NCI-H2227 (cell line): ENCODE measurements at regions not wholly inside any gene's neighbourhood (a gene's known extent, or its start where the extent isn't known, plus 50 kb on each side); places are given as distances from the start of the nearest gene placed in this dataset.

Source experiments
- DNase-seq: peaks from one replicate; lab custom pipeline; 2025; ENCODE audit not compliant: unreplicated experiment; lab: John Stamatoyannopoulos, UW

DNA sequence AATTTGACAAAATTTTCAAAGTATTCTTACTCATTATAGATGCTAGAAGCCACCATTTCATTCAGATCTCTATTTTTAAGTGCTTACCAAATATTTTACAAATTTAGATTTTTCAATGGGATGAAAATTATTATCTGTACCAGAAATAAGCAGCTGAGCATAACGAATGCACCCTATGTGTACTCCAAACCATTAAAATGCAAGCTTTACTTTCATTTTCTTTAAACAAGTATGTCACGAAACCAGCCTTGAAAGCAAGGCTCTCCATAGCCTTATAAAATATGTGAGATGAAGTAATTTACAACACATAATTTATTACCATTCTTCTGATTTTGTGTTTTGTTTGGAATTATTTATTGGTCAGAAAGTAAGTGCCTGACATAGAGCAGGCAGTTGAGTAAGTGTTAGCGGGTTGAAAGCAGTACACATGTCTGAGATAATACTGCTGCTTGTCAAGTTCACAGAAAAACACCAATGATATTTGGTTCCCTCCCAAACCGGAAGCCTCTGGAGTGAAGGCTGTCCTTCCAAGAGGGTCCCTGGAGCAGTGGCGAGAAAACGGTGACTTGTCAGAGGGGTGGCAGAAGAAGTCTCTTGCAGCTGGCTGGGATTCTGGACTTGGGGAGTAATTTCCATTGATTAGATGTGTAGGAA is 322.7 kb upstream of the PFKP start:
- no peak for DNase-seq

DNA sequence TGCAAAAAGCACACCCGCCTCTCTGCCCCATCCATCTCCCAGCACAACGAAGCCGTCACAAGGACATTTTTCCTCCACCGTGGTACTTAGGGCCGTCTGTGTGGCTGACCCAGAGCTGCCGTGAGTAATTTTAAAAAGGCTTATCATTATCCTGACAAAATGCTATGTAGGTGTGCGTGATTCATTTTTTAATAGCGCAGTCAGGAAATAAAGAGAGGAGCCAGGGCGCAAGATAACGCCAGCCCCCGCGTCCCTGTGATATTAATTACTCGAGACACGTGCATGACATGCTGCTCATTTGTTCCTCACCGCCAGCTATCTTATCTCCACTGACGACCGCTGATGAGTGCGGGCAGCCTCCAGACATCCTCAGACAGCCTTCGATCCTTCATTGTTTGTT is 332.7 kb upstream of the PFKP start:
- DNase-seq: no peak

DNA sequence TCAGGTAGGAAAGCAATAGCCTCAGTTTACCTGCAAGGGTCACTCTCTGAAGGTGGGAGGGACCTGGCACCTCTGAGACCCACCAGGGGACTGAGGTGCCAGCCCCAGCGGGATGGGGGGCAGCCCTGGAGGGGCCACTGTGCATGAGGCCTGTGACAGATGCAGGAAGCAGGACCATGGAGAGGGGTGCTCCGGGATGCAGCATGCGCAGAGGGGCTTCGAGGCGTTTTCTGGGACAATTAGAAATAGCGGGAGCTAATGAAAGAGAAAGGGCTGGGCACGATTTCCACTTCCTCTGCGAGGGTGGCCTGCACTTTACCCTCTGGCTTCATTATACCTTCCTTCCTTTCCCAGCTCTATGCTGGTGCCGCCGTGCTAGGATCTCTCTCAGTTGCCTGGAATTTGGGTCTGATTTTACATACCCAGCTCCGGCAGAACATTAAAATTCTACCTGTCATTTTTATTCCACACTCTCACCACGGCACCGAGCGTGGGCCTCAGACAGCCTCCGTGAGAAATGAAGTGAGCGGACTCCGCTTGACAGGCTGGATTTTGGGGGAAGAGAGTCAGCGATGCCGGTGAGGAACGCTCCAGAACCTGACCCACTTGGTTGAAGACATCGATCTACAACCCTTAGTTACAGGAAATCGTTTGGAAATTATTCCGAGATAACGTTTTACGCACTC is 333.9 kb upstream of the PFKP start:
- DNase-seq: no peak

DNA sequence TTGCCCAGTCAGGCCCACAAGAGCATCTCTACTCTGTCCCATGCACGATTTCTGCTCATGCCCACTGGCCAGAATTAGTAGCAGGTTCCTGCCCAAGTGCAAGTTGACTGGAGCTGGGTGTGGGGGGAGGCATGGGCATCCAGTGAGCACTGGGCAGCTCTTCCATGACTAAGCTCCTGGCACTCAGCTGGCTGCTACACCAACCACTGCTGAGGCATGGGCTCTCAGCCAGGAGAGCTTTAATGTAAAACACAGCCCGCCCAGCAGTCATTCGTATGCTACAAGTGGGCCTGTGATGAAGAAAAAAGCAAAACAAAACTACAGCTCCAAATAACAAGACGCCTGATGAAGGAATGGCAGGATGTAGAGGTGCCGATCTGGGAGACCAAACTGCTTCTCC is 335.4 kb upstream of the PFKP start:
- DNase-seq: no peak

DNA sequence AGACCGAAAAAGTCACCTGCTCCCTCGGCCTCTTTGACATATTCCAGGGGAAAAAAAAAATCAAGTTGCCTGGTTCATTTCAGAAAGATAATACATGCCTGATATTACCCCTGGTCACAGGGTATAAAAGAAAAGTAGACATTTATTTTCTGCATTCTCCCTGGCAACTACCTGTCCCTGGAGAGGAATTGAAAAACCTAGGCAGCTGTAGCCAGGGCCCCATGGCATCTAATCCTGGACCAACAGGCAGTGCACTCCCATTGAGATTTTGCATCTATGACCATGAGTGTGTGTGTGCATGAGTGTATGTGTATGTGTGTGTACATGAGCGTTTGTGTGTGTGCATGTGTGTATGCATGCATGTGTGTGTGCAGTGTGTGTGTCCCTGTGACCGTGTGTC is 338.2 kb upstream of the PFKP start:
- no peak for DNase-seq

DNA sequence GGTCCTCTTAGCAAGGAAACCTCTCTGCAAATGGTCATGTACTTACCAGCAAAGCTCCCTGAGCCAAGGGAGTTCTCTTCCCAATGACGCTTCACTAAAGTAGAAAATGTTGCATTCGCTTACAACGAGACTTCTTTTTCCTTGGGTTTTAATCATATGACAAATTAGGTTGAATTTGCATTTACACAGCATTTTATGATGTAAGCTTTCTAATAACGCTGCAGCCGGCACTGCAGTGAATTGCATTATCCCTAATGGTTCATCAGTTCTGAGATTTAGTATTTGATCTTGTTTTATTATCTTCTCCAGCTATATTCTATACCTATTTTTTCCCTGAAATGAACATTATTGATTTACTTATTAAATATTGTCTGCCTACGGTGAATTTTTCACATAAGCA is 339.3 kb upstream of the PFKP start:
- no peak for DNase-seq

DNA sequence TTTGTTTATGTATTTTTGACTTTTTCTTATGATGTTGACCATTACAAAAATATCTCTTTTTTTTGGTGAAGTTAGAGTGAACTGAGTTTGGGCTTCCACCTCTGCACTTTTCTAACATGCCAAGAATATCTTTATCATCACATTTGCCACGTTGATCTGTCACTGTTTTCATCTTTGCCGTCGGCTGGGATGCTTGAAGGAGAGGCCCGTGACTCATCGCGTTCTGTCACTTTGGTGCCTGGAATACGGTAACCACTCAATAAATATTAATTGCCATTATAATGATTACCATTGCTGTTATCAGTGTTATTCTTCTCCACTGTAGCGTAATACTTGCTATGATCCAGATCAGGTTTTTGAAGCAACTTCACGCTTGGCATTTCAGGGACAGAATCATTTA is 350.8 kb upstream of the PFKP start:
- DNase-seq: no peak

DNA sequence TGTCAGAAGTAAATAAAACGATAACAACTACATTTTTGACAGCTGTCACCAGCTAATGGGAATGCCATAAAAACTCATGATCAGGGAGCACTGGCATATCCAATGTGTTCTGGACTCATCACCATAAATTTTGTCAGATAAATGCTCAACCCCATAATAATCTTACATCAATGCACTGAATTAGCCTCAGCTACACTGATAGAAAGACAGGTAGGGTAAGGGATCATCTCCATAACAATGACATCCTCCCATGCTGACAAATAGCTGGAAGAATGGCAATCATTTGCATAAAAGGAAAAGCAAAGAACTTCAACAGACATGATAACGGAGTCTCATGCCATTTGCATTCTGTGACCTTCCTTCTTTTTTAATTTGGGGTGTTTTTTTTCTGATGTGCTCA is 352.8 kb upstream of the PFKP start:
- DNase-seq: no peak

DNA sequence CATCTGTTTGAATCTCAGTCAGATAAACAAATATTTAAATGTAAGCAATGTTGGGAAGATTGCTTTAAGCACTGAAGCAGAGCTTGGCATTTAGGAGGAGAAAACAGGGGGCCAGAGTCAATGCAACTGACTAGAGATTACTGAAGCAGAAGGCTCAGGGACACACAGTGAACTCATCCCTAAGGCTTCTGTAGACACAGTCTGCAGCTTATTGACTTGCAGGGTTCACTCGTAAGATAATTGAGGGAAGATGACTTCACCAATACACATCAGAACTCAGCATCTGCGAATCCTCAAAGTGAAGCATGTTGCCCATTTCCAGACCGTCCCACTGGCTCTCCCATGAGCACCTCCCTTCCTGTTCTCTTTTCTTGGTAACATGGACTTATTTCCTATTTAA is 363.4 kb upstream of the PFKP start:
- DNase-seq: no peak

DNA sequence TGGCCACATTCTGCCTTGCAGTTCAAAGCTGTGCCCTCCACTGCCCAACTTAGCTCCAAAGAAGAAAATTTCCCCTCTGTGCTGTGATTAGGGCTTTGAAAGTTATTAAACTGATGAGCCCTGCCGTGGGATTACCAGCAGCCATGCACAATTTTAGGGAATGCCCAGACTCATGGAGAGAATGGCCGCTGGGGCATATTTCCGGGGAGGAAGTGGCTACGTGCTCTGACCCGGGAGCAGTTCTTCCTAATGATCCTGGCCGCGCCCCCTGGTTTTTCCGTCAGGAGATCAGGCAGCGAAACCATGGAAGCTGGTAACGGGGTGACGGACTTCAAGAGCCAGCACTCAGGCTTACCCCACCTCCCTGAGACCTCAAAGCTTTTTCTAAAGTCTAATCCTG is 365.5 kb upstream of the PFKP start:
- DNase-seq: no peak

DNA sequence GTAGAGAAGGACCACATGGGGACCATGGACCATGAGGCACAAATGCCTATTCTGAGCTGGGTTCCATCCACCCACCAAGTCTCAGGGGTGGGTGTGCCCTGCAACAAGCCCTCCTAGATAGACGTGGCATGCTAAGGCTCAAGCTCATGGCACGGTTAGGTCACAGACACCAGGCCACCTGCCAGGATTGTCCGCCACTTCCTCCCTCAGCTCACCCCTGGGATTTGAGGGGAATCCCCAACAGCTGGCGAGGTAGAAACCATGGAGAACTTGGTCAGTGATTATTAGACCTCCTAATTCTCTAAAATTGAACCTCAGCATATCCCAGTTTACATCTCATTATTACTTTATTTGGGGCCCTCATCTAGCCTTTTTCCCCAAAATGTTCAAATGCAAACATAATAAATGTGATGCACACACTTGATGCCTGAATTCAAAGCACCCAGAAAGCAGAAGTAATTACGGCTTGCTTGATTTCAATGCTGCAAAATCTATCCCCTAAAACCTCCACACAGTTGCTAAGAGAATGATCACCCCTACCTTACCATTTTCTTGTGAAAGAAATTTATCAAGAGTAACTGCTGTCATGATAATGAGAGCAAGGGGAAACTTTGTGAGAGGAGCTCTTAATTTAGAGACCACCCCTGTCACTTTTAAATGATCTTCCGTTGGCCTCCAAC is 366.6 kb upstream of the PFKP start:
- DNase-seq: no peak

DNA sequence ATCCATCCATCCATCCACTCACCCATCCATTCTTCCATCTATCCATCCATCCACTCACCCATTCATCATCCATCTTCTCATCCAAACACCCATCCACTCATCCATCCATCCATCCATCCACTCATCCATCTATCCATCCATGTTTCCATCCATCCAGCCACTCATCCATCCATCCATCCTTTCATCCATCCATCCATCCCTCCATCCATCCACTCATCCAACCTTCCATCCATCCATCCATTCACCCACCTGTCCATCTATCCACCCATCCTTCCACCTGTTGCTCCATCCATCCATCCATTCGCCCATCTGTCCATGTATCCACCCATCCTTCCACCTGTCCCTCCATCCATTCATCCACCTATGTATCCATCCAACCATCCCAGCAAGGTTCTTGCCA is 378.4 kb upstream of the PFKP start:
- no peak for DNase-seq

DNA sequence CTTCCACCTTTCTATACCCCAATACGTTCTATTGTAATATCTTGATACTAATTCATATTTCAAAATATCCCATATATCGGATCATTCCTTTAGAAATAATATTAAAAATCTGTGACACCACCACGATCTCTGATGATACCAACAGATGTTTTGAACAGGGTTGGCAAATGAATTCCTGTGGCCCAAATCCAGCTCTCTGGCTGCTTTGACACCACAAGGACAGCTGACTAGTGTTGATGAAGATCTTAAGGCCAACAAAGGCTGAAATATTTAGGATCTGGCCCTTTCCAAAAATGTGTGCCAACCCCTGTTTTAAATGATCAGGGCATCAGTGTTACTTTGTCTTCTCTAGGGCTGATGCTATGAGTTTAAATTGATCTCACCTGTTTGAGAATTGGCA is 380.7 kb upstream of the PFKP start:
- no peak for DNase-seq

DNA sequence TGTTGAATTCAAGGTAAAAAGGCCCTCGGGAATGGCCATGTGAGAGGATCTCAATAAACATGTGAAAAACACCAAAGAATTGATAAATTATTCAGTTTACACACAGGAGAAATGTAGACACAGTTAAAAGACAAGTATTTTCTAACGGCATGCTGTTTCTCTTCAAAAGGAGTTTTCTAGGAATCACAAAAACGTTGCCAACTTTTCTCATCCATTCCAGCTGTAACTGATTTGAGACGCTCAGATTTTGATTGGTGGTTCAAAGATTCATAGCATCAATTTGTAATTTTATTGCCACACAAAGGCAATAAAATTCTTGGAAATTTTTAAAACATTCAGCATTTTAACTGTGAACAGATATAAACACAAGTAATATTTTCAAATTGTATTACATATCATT is 384.9 kb upstream of the PFKP start:
- DNase-seq: no peak

DNA sequence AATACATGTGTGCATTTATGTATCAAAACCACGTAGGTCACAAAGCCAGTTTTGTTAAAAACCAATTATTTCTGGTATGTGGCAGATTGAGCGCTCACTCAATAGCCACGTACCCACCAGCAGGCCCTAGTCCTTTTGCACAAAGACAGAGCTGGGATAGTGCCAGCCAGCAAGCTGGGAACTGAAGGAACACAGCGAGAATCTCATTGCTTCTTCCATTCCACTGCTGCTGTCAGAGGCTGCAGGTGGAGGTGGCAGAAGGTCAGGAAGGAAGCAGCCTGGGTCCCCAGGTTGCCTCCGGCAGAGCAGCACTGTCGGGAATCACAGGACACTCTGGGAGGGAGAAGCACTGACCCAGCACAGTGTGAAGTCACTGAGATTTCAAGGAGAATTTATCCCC is 385.5 kb upstream of the PFKP start:
- no peak for DNase-seq

DNA sequence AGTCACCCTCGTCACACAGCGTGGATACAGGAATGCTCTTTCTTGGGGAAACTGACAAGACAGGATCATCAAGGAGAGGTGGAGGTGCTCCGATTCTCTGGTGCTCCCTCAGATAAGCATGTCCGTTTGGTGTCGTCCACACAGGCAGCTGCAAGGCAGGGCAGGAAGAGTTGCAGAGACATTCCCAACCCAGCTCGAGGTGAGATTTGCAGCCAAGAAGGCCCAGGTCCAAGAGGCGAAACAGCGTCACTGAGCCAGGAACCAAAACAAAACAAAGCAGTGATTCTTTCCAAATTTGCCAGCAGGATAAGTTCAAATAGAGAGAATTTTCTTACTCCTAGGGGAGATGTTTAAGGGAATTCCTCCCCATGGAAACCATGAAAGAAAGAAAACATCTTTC is 386.5 kb upstream of the PFKP start:
- no peak for DNase-seq

DNA sequence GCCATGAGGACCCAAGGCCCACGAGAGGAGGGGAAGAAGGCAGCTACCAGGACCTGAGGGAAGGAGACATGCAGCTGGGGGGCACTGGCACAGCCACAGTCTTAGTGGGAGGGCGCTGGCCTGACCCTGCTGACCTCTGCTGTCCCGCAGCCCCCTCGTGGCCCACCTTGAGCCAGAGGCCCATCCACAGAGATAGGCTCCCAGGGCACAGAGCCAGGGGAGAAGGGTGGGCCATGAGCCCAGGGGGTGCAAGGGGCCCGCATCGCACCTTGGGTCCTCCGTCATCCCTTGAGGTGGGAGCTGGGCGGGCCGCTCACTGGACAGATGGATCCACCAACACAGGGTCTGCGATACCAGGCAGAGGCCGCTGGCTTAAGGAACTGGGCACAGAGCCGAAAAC is 387.7 kb upstream of the PFKP start:
- no peak for DNase-seq

DNA sequence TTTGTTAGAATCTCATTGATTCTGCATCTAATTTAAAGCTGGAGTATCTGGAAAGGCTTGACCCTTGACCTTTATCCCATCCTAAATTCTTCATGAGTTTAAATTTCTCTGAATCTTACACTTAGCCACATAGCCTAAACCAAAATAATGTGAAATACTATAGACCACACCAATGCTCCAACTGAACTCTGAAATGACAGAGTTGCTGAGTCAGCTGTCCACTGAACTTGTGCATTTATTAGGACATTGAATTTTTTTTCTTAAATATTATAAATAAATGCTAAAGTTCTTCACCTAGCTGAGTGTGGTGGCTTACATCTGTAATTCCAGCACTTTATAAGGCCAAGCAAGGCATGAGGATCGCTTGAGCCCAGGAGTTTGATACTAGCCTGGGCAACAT is 390.9 kb upstream of the PFKP start:
- no peak for DNase-seq

DNA sequence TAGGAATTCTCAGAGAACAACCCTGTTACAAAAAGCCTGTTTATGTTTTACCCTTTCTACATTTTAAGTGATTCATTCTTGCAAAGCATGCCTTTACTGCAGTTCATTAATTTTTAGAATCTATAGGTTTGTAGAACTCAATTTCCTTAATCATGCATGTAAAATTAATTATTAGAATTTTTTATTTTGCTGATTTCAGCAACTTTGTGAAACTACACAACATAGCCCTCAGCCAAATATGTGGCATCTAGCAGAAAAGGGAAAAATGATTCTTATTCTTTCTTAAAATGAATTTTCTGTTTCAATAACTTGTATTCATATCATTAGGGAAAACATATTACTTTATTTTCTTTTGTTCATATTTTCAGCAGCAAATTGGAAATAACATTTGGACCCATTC is 392.9 kb upstream of the PFKP start:
- DNase-seq: no peak

DNA sequence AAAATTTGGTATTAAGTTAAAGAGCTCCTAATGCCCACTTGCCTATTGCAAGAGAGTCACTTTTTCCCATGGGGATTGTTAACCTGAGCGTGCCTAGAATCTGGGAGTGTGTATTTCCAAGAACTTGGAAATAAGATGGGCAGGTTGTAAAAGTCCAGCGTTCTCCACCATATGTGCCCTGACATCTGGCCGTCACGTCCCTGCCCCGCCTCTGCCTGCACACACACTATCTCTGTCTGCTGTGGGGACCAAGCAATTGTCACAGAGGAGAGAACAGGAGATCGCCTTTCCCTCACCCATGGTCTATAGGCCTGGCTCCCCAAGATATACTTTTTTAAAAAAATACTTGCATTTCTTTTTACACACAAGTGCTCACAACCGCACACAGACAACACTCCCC is 396.5 kb upstream of the PFKP start:
- no peak for DNase-seq

DNA sequence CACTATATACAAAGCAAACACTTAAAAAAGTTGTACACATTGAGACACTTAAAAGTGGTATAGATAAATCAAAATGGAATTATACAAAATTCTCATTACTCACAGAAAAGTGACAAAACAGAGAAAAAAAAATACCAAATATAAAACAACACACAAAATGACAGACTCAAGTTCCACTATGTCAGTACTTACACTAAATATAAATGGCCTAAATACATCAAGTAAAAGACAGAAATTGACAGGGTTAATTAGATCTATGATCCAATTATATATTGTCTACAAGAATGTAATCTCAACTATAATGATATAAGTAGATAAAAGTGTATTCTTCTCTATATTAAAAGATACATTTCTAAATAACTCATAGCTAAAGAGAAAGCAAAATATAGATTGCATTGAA is 401.6 kb upstream of the PFKP start:
- no peak for DNase-seq

DNA sequence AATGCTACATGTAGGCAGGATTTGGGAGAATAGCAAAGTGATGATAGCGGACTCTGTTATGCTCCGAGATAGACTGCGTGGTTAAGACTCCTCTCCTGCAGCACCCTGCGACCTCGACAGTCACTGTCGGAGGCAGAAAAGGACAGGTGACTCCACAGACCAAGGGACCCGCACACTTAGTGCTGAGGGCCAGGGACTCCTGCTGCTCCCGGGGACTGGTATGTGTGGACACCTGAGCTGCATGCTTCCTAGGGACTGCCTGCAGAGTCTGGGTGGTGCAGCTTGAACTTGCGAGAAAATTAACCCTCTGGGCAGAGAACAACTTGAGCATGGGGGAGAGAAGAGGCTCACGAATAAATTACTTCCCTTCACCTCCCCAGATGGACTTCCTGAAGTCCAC is 407.1 kb upstream of the PFKP start:
- no peak for DNase-seq
